CD4-positive, alpha-beta memory T cell (primary cell): ENCODE measurements at regions not wholly inside any gene's neighbourhood (a gene's known extent, or its start where the extent isn't known, plus 50 kb on each side); places are given as distances from the start of the nearest gene placed in this dataset.
"Not testable (repeated sequence)": the region's sequence is repeated elsewhere in the genome, so short reads cannot be mapped to it uniquely, and the experiment has no call there.

Experiments used
- CTCF ChIA-PET: fragments of 350-600 bp; sonication (Branson Sonifier 250); formaldehyde crosslinking; loops from one replicate; lab custom pipeline; 2021; ENCODE audit warnings: inconsistent platforms; ENCODE audit not compliant: partially characterized antibody; lab: Charles Lee
- POLR2A ChIA-PET: fragments of 350-600 bp; sonication (Branson Sonifier 250); formaldehyde crosslinking; loops from one replicate; lab custom pipeline; 2021; ENCODE audit not compliant: partially characterized antibody; lab: Charles Lee
- DNase-seq, 5 donors: peaks; one replicate each; pipeline versions ENCODE4 v3.0.0 to v3.0.0-alpha.2; 2020 to 2022; ENCODE audit warnings: mixed read lengths in 1 of 5
- H3K27ac ChIP-seq: one replicate; pipeline ENCODE4 v1.7.0; 2013; ENCODE audit warnings: low read depth, low read length
- H3K27me3 ChIP-seq: 2 replicates; pipeline ENCODE4 v1.7.0; 2013; ENCODE audit warnings: mild to moderate bottlenecking, low read length, moderate library complexity; ENCODE audit not compliant: insufficient read depth
- H3K36me3 ChIP-seq: 2 replicates; pipeline ENCODE4 v1.7.0; 2013; ENCODE audit warnings: mild to moderate bottlenecking, low read length, moderate library complexity; ENCODE audit not compliant: insufficient read depth
- H3K4me1 ChIP-seq: 2 replicates; pipeline ENCODE4 v1.7.0; 2013; ENCODE audit warnings: mild to moderate bottlenecking, low read length, moderate library complexity; ENCODE audit not compliant: insufficient read depth
- H3K4me3 ChIP-seq, 2 donors: one replicate each; pipeline ENCODE4 v1.7.0; 2013; ENCODE audit warnings: low read length in 2 of 2, mild to moderate bottlenecking in 1 of 2
- H3K9me3 ChIP-seq, 2 donors: one replicate each; pipeline ENCODE4 v1.7.0; 2013; ENCODE audit warnings: low read length in 2 of 2, control low read depth in 1 of 2; ENCODE audit not compliant: control insufficient read depth in 1 of 2
- H3K27ac Mint-ChIP-seq, 7 donors: one replicate each; pipeline ENCODE4 v1.8.0; 2020 to 2021; ENCODE audit warnings: mixed read lengths in 7 of 7, mild to moderate bottlenecking in 6 of 7, inconsistent platforms in 3 of 7, moderate library complexity in 3 of 7
- H3K27me3 Mint-ChIP-seq, 2 donors: one replicate each; pipeline ENCODE4 v1.8.0; 2020 to 2021; ENCODE audit warnings: mixed read lengths in 2 of 2
- H3K36me3 Mint-ChIP-seq, 2 donors: one replicate each; pipeline ENCODE4 v1.8.0; 2020 to 2021; ENCODE audit warnings: mixed read lengths in 2 of 2, inconsistent platforms in 1 of 2, mild to moderate bottlenecking in 1 of 2
- H3K4me1 Mint-ChIP-seq, 4 donors: one replicate each; pipeline ENCODE4 v1.8.0; 2020 to 2021; ENCODE audit warnings: mixed read lengths in 4 of 4, mild to moderate bottlenecking in 1 of 4
- H3K4me3 Mint-ChIP-seq, 8 donors: one replicate each; pipeline ENCODE4 v1.8.0; 2020 to 2021; ENCODE audit warnings: mixed read lengths in 8 of 8, mild to moderate bottlenecking in 7 of 8, moderate library complexity in 6 of 8, inconsistent platforms in 3 of 8
- H3K9me3 Mint-ChIP-seq, 8 donors: one replicate each; pipeline ENCODE4 v1.8.0; 2020 to 2021; ENCODE audit warnings: mixed read lengths in 8 of 8, mild to moderate bottlenecking in 5 of 8, inconsistent platforms in 3 of 8, moderate library complexity in 1 of 8
- intact Hi-C: fragments of 100-400 bp; cut with micrococcal nuclease; formaldehyde crosslinking; loops from one replicate; pipeline ENCODE4 v1.15.1; 2023

GRCh38 chr4:154907345-154908045 is 126.4 kb downstream of the RBM46 start:
- H3K9me3 Mint-ChIP-seq, H3K27me3 ChIP-seq, H3K27ac ChIP-seq, intact Hi-C loops, CTCF ChIA-PET, H3K36me3 Mint-ChIP-seq, H3K27ac Mint-ChIP-seq, H3K27me3 Mint-ChIP-seq, H3K4me3 Mint-ChIP-seq, DNase-seq, H3K4me1 Mint-ChIP-seq, H3K36me3 ChIP-seq, H3K4me3 ChIP-seq, H3K9me3 ChIP-seq, POLR2A ChIA-PET, H3K4me1 ChIP-seq: not testable (repeated sequence)

- H3K4me3 ChIP-seq: no peak overlapping the region
- no peak overlapping the region for H3K27ac Mint-ChIP-seq
- no peak overlapping the region for H3K27ac ChIP-seq
- no peaks in the 10 kb centered on the region for H3K36me3 Mint-ChIP-seq
- no peaks in the 10 kb centered on the region for H3K4me1 Mint-ChIP-seq
- H3K27me3 Mint-ChIP-seq: no peaks in the 10 kb centered on the region
- no peak overlapping the region for H3K4me3 Mint-ChIP-seq
- DNase-seq: no peak
- H3K36me3 ChIP-seq: no peaks in the 10 kb centered on the region
- ChIA-PET CTCF (no interaction called here), POLR2A (no interaction called here)
- H3K4me1 ChIP-seq: no peaks in the 10 kb centered on the region
- H3K9me3 ChIP-seq: no peaks in the 10 kb centered on the region
- intact Hi-C loops: no loop called here
- peaks cover 0 to 6% (median 0%) of the 10 kb centered on the region in 8 donors for H3K9me3 Mint-ChIP-seq
- H3K27me3 ChIP-seq: no peaks in the 10 kb centered on the region
These were observed 127.1 kb downstream of the RBM46 start for GRCh38 chr4:154908168-154908567.

GRCh38 chr4:154911097-154911496 is 130.0 kb downstream of the RBM46 start:
- Mint-ChIP-seq H3K27ac (no peak overlapping the region), H3K27me3 (peaks cover 0 to 1% of the 10 kb centered on the region in 2 donors), H3K4me1 (no peaks in the 10 kb centered on the region), H3K4me3 (no peak overlapping the region), H3K9me3 (peaks cover 0 to 5% (median 0%) of the 10 kb centered on the region in 8 donors), H3K36me3 (no peaks in the 10 kb centered on the region)
- Histone ChIP-seq H3K4me3 (no peak overlapping the region), H3K27me3 (no peaks in the 10 kb centered on the region), H3K27ac (no peak overlapping the region), H3K4me1 (no peaks in the 10 kb centered on the region), H3K36me3 (no peaks in the 10 kb centered on the region), H3K9me3 (no peaks in the 10 kb centered on the region)
- CTCF ChIA-PET: no interaction called here
- POLR2A ChIA-PET: no interaction called here
- intact Hi-C loops: no loop called here
- DNase-seq: no peak

- H3K9me3 Mint-ChIP-seq: peaks cover 0 to 4% (median 0%) of the 10 kb centered on the region in 8 donors
- H3K4me3 ChIP-seq: no peak overlapping the region
- POLR2A ChIA-PET: no interaction called here
These were observed 130.6 kb downstream of the RBM46 start for GRCh38 chr4:154911608-154912098.

GRCh38 chr4:154916068-154916467 is 135.0 kb downstream of the RBM46 start:
- H3K27me3 ChIP-seq: no peaks in the 10 kb centered on the region
- POLR2A ChIA-PET: no interaction called here
- H3K9me3 Mint-ChIP-seq: peaks cover 0 to 4% (median 0%) of the 10 kb centered on the region in 8 donors
- no peaks in the 10 kb centered on the region for H3K4me1 Mint-ChIP-seq
- no peaks in the 10 kb centered on the region for H3K4me1 ChIP-seq
- H3K36me3 Mint-ChIP-seq: no peaks in the 10 kb centered on the region
- CTCF ChIA-PET: no interaction called here
- H3K9me3 ChIP-seq: no peaks in the 10 kb centered on the region
- H3K4me3 Mint-ChIP-seq: no peak overlapping the region
- H3K27ac Mint-ChIP-seq: no peak overlapping the region
- H3K4me3 ChIP-seq: no peak overlapping the region
- peaks cover 0 to 1% of the 10 kb centered on the region in 2 donors for H3K27me3 Mint-ChIP-seq
- no peak overlapping the region for H3K27ac ChIP-seq
- DNase-seq: no peak
- intact Hi-C loops: no loop called here
- H3K36me3 ChIP-seq: no peaks in the 10 kb centered on the region

More at GRCh38 chr4:154911608-154912098, 130.6 kb downstream of the RBM46 start:
- no peaks in the 10 kb centered on the region for H3K36me3 ChIP-seq
- no peak for DNase-seq
- H3K27me3 Mint-ChIP-seq: peaks cover 0 to 1% of the 10 kb centered on the region in 2 donors
- no peak overlapping the region for H3K4me3 Mint-ChIP-seq
- CTCF ChIA-PET: no interaction called here
- intact Hi-C loops: no loop called here
- no peaks in the 10 kb centered on the region for H3K4me1 ChIP-seq
- H3K27ac Mint-ChIP-seq: no peak overlapping the region
- no peaks in the 10 kb centered on the region for H3K36me3 Mint-ChIP-seq
- H3K27ac ChIP-seq: no peak overlapping the region
- no peaks in the 10 kb centered on the region for H3K9me3 ChIP-seq
- H3K27me3 ChIP-seq: no peaks in the 10 kb centered on the region
- H3K4me1 Mint-ChIP-seq: no peaks in the 10 kb centered on the region

- Mint-ChIP-seq H3K9me3 (peaks cover 0 to 16% (median 10%) of the 10 kb centered on the region in 8 donors), H3K4me3 (no peak overlapping the region), H3K27me3 (peaks cover 0 to 4% of the 10 kb centered on the region in 2 donors), H3K4me1 (no peaks in the 10 kb centered on the region), H3K27ac (no peak overlapping the region), H3K36me3 (no peaks in the 10 kb centered on the region)
- Histone ChIP-seq H3K9me3 (no peaks in the 10 kb centered on the region), H3K4me1 (no peaks in the 10 kb centered on the region), H3K36me3 (no peaks in the 10 kb centered on the region), H3K27me3 (no peaks in the 10 kb centered on the region), H3K27ac (no peak overlapping the region), H3K4me3 (no peak overlapping the region)
- ChIA-PET POLR2A (no interaction called here), CTCF (no interaction called here)
- intact Hi-C loops: no loop called here
- DNase-seq: no peak
These were observed 146.1 kb downstream of the RBM46 start for GRCh38 chr4:154927126-154927680.

- Mint-ChIP-seq H3K27ac (no peak overlapping the region), H3K4me3 (no peak overlapping the region), H3K4me1 (no peaks in the 10 kb centered on the region), H3K27me3 (peaks cover 0 to 4% of the 10 kb centered on the region in 2 donors), H3K9me3 (peaks cover 2 to 20% (median 14%) of the 10 kb centered on the region in 8 donors), H3K36me3 (no peaks in the 10 kb centered on the region)
- ChIA-PET CTCF (no interaction called here), POLR2A (no interaction called here)
- no peak overlapping the region for H3K4me3 ChIP-seq
- H3K27me3 ChIP-seq: no peaks in the 10 kb centered on the region
- no peak for DNase-seq
- intact Hi-C loops: no loop called here
- H3K9me3 ChIP-seq: no peaks in the 10 kb centered on the region
- H3K4me1 ChIP-seq: no peaks in the 10 kb centered on the region
- no peaks in the 10 kb centered on the region for H3K36me3 ChIP-seq
- H3K27ac ChIP-seq: no peak overlapping the region
These were observed 147.7 kb downstream of the RBM46 start for GRCh38 chr4:154928640-154929257.
